ENCODE measurements at regions not wholly inside any gene's neighbourhood (a gene's known extent, or its start where the extent isn't known, plus 50 kb on each side); places are given as distances from the start of the nearest gene placed in this dataset.

DNA sequence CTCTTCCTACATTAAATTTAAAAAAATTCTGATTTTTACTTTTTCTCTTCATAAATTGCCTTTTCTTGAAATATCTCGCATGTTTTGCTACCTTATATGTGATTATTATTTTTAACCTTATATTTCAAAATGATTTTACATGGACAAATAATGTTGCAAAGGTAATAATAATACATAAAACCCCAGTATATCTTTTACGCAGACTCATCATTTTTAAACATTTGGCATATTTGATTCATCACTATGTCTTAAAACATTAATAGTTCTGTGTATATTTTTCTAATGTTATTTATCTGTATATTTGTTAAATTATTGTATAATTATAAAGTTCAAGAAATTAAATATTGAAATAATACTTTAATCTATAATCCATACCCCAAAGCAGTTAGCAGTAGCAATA is 350.8 kb downstream of the RPL10L start:
- TF ChIP-seq EP300 (IDR thresholded peaks at IDR 0.05) (no peak), RAD21 (conservative IDR thresholded peaks at IDR 0.05 in 1 of 2, IDR thresholded peaks at IDR 0.05 in 1 of 2) (no peak), EHMT2 (IDR thresholded peaks at IDR 0.05; ENCODE audit: low read depth) (no peak)
- TF ChIP-seq, protein P1, sequence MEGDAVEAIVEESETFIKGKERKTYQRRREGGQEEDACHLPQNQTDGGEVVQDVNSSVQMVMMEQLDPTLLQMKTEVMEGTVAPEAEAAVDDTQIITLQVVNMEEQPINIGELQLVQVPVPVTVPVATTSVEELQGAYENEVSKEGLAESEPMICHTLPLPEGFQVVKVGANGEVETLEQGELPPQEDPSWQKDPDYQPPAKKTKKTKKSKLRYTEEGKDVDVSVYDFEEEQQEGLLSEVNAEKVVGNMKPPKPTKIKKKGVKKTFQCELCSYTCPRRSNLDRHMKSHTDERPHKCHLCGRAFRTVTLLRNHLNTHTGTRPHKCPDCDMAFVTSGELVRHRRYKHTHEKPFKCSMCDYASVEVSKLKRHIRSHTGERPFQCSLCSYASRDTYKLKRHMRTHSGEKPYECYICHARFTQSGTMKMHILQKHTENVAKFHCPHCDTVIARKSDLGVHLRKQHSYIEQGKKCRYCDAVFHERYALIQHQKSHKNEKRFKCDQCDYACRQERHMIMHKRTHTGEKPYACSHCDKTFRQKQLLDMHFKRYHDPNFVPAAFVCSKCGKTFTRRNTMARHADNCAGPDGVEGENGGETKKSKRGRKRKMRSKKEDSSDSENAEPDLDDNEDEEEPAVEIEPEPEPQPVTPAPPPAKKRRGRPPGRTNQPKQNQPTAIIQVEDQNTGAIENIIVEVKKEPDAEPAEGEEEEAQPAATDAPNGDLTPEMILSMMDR (IDR thresholded peaks at IDR 0.05), result no peak
- TF ChIP-seq, protein P2, sequence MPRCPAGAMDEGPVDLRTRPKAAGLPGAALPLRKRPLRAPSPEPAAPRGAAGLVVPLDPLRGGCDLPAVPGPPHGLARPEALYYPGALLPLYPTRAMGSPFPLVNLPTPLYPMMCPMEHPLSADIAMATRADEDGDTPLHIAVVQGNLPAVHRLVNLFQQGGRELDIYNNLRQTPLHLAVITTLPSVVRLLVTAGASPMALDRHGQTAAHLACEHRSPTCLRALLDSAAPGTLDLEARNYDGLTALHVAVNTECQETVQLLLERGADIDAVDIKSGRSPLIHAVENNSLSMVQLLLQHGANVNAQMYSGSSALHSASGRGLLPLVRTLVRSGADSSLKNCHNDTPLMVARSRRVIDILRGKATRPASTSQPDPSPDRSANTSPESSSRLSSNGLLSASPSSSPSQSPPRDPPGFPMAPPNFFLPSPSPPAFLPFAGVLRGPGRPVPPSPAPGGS (IDR thresholded peaks at IDR 0.05), result no peak
- TF ChIP-seq, protein P3, sequence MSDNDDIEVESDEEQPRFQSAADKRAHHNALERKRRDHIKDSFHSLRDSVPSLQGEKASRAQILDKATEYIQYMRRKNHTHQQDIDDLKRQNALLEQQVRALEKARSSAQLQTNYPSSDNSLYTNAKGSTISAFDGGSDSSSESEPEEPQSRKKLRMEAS (IDR thresholded peaks at IDR 0.05), result no peak
- TF ChIP-seq, protein P4, sequence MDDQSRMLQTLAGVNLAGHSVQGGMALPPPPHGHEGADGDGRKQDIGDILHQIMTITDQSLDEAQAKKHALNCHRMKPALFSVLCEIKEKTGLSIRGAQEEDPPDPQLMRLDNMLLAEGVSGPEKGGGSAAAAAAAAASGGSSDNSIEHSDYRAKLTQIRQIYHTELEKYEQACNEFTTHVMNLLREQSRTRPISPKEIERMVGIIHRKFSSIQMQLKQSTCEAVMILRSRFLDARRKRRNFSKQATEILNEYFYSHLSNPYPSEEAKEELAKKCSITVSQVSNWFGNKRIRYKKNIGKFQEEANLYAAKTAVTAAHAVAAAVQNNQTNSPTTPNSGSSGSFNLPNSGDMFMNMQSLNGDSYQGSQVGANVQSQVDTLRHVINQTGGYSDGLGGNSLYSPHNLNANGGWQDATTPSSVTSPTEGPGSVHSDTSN (IDR thresholded peaks at IDR 0.05), result no peak

Data from A549 (cell line).